ENCODE measurements at regions not wholly inside any gene's neighbourhood (a gene's known extent, or its start where the extent isn't known, plus 50 kb on each side); places are given as distances from the start of the nearest gene placed in this dataset.

GRCh38 chr2:105536175-105536574, 137.3 kb upstream of the FHL2 start:
- TF ChIP-seq, protein P1, sequence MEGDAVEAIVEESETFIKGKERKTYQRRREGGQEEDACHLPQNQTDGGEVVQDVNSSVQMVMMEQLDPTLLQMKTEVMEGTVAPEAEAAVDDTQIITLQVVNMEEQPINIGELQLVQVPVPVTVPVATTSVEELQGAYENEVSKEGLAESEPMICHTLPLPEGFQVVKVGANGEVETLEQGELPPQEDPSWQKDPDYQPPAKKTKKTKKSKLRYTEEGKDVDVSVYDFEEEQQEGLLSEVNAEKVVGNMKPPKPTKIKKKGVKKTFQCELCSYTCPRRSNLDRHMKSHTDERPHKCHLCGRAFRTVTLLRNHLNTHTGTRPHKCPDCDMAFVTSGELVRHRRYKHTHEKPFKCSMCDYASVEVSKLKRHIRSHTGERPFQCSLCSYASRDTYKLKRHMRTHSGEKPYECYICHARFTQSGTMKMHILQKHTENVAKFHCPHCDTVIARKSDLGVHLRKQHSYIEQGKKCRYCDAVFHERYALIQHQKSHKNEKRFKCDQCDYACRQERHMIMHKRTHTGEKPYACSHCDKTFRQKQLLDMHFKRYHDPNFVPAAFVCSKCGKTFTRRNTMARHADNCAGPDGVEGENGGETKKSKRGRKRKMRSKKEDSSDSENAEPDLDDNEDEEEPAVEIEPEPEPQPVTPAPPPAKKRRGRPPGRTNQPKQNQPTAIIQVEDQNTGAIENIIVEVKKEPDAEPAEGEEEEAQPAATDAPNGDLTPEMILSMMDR (IDR thresholded peaks at IDR 0.05): no peak

DNA sequence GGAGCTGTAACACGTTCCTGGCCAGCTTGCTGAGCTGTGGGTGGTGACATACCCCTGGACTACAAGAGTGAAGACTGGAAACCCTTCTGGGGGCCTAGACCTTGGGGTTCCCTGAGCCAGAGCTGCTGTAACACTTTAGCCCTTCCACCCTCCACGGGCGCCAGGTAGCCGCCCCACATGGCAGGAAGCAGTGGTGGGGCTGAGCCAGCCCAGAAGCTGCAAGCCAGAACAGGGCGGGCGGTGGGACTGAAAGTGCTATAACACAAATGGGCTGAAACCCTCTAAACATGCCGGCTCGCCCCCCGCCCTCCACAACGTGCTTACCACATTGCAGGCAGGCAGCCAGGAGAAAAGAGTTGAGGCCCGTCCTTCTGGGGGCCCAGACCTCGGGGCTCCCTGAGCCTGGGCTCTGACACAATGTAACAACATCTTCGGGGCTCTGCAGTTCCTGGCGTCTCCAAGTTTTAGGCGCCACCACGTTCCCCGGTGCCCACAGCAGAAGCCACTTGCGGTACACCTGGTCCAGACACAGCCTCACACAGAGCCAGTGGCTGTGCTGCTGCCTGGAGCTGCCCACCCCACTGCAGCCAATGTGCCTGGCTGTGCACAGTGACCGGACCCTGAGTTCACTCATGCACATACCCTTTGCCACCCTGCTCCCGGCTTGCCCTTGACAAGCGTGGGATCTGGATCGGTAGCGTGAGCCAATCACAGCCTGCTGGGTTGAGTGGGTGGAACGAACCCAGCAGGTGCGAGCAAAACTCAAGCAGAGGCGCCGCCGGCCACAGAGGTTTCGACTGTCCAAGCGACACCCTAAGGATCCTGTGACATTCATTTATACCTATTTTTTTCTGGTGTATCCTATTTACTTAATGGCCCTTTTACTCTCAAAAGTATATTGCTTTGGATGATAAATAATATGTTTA, 127.4 kb upstream of the FHL2 start:
- TF ChIP-seq, protein P1 (IDR thresholded peaks at IDR 0.05): no peak

DNA sequence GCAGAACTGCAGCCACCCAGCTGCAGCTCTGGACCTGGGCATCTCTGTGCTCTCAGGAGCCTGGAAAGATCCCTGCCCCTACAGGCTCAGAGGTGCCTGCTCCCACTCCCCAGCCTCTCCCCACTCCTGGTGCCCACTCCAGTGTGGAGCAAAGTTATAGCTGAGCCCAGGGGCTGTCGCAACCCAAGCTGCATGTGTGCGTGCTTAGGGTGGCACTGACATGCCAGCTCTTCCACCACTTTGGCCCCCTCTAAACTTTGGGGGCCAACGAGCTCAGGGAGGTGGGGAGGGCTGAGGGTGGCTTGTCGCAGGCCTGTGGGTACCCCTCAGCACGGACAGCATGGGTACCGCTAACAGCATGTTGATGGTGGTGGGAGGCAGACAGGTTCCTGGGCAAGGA, 126.3 kb upstream of the FHL2 start:
- TF ChIP-seq, protein P1 (IDR thresholded peaks at IDR 0.05): no peak

DNA sequence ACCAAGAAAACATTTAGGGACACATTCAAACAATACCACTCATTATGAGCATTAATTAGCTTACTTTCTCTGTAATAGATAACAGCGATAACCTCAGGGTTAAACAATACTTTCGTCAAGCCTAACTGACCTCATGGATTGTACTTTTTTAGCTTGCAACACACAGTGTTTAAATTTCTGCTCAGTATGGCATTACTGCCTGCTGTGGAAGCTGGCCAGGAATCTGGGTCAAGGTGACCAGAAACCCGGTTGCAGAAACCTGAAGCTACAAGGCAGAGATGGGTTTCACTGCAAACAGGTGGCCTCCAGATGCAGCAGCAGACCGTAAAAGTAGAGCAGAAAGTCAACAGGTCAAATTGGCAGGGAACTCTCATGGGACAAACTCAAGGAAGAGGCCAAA, 123.8 kb upstream of the FHL2 start:
- TF ChIP-seq, protein P1 (IDR thresholded peaks at IDR 0.05): no peak

GRCh38 chr2:105521616-105522015, 122.8 kb upstream of the FHL2 start:
- TF ChIP-seq, protein P1 (IDR thresholded peaks at IDR 0.05): no peak

DNA sequence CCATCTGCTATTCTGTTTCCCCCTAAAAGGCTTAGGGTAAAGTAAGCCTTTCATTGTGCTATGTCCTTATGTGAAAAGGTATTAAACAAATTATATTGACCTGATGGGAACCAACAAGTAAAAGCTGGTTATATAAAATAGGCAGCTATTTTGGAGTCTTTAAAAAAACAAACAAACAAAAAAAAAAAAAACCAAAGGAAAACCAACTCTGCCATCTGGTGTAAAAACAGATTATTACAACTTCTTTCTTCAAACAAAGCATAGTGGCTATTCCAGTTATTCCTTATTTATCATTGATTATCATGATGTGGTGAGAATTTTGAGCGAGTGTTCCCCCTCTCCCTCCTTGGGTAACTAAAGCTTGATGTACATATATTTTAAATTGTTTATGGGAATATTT, 122.3 kb upstream of the FHL2 start:
- TF ChIP-seq, protein P1 (IDR thresholded peaks at IDR 0.05): peak; percentile 52; the same call in 1 of the 2 replicates

- TF ChIP-seq, protein P1 (IDR thresholded peaks at IDR 0.05): no peak
Observed at GRCh38 chr2:105519516-105519915, 120.7 kb upstream of the FHL2 start.

All from LNCAP (cell line).